ENCODE measurements at regions not wholly inside any gene's neighbourhood (a gene's known extent, or its start where the extent isn't known, plus 50 kb on each side); places are given as distances from the start of the nearest gene placed in this dataset.

- H3K9ac ChIP-seq (ENCODE audit: extremely low read depth, insufficient read length, low read length) = no peak overlapping the region
- no peaks in the 10 kb centered on the region for H3K9me3 ChIP-seq (ENCODE audit: control insufficient read depth, low read depth, low read length)
- H3K79me2 ChIP-seq (ENCODE audit: insufficient read depth, low read length) = no peaks in the 10 kb centered on the region
- H3K4me1 ChIP-seq (ENCODE audit: insufficient read depth, low read length) = no peaks in the 10 kb centered on the region
- no peaks in the 10 kb centered on the region for H3K27me3 ChIP-seq (ENCODE audit: insufficient read depth, low read length)
- no peaks in the 10 kb centered on the region for H3K9me3 Mint-ChIP-seq
- H3K27ac ChIP-seq (ENCODE audit: insufficient read length, low read depth, low read length) = no peak overlapping the region
- H4K91ac ChIP-seq (ENCODE audit: insufficient read length, low read depth, low read length) = no peak overlapping the region
- H4K8ac ChIP-seq (replicated peaks; ENCODE audit: insufficient read length, low read depth, low read length) = no peak overlapping the region
- H3K4me1 Mint-ChIP-seq = peaks cover 0 to 6% of the 10 kb centered on the region in 2 experiments; a peak in 1 of 4 replicates
- no peak overlapping the region for H3T11ph ChIP-seq (ENCODE audit: low read length)
- no peak overlapping the region for H2BK20ac ChIP-seq (ENCODE audit: low read depth, low read length, poor library complexity, severe bottlenecking)
- no peak overlapping the region for H3K27ac Mint-ChIP-seq
- no peak overlapping the region for H3K14ac ChIP-seq (ENCODE audit: insufficient read depth, low read length)
- H3K36me3 Mint-ChIP-seq (ENCODE audit: insufficient read depth in 1 of 3, low read depth in 3 of 3) = no peaks in the 10 kb centered on the region
- no peak overlapping the region for H2AK5ac ChIP-seq (ENCODE audit: insufficient read length, low read length)
- H2BK12ac ChIP-seq (ENCODE audit: insufficient read length, low read depth, low read length) = no peak overlapping the region
- no CpG with 5 or more reads among the region's 2 CpGs for whole genome bisulfite sequencing (ENCODE audit: extremely low coverage, insufficient read length, low lambda C conversion rate)
- no peak overlapping the region for H3K4ac ChIP-seq (ENCODE audit: low read depth, low read length)
- H2AFZ ChIP-seq (ENCODE audit: low read length) = no peak overlapping the region
- no peak overlapping the region for H3K56ac ChIP-seq (ENCODE audit: insufficient read length, low read depth, low read length)
- H3K79me1 ChIP-seq (ENCODE audit: insufficient read depth, low read depth, low read length, poor library complexity, severe bottlenecking) = no peaks in the 10 kb centered on the region
- no peaks in the 10 kb centered on the region for H3K23me2 ChIP-seq (ENCODE audit: insufficient read length, low read depth, low read length, poor library complexity, severe bottlenecking)
- no peak overlapping the region for H3K23ac ChIP-seq (ENCODE audit: insufficient read length, low read depth, low read length)
- peaks cover 2% of the 10 kb centered on the region; the same call in 1 of the 2 replicates for H3K27me3 Mint-ChIP-seq (ENCODE audit: low read depth)
- H2BK5ac ChIP-seq (ENCODE audit: insufficient read length, low read length) = no peak overlapping the region
- TF ChIP-seq CTCF (conservative IDR thresholded peaks at IDR 0.05) = no peak
- H2BK120ac ChIP-seq (ENCODE audit: low read depth, low read length, poor library complexity, severe bottlenecking) = no peak overlapping the region
- no peak for DNase-seq
- no peak overlapping the region for H3K18ac ChIP-seq (ENCODE audit: insufficient read length, low read depth, low read length)
- H4K5ac ChIP-seq (ENCODE audit: insufficient read length, low read depth, low read length) = no peak overlapping the region
- no peak overlapping the region for H2BK15ac ChIP-seq (ENCODE audit: low read depth, low read length)
- H4K20me1 ChIP-seq (ENCODE audit: control insufficient read depth, insufficient read depth, insufficient read length) = no peaks in the 10 kb centered on the region
- H3K4me3 Mint-ChIP-seq = no peak overlapping the region
- H3K4me2 ChIP-seq (ENCODE audit: insufficient read depth, insufficient read length, low read length) = no peak overlapping the region
These were observed 64.1 kb upstream of the RCN1 start for GRCh38 chr11:32026766-32027165.
